CD4-positive, alpha-beta T cell (primary cell): ENCODE measurements at regions not wholly inside any gene's neighbourhood (a gene's known extent, or its start where the extent isn't known, plus 50 kb on each side); places are given as distances from the start of the nearest gene placed in this dataset.

Experiments
- ATAC-seq: fragments of 200-7000 bp; cut with Tn5 transposase; one replicate; pipeline ENCODE4 v1.10.0; 2022; ENCODE audit warnings: mild to moderate bottlenecking; ENCODE audit not compliant: poor library complexity
- CTCF ChIA-PET: fragments of 350-600 bp; sonication (Branson Sonifier 250); formaldehyde crosslinking; loops from one replicate; lab custom pipeline; 2021; ENCODE audit warnings: antibody characterized with exemption, inconsistent platforms; lab: Charles Lee
- POLR2A ChIA-PET: fragments of 350-600 bp; sonication (Branson Sonifier 250); formaldehyde crosslinking; loops from one replicate; lab custom pipeline; 2021; ENCODE audit warnings: antibody characterized with exemption, inconsistent platforms; lab: Charles Lee
- DNase-seq, 14 experiments: peaks; one replicate each; pipeline ENCODE4 v3.0.0-alpha.2; 2013 to 2020; ENCODE audit warnings: mixed read lengths in 2 of 14
- H3K27ac ChIP-seq, 2 donors: one replicate each; pipeline versions ENCODE4 v1.5.1 to v1.7.0; 2013; ENCODE audit warnings: low read length in 2 of 2, low read depth in 1 of 2, mild to moderate bottlenecking in 1 of 2
- H3K27me3 ChIP-seq, 2 experiments: 1 replicate in 1 of 2; 2 replicates in 1 of 2; pipeline versions ENCODE4 v1.6.1 to v1.7.0; 2013; ENCODE audit warnings: low read length in 2 of 2, control low read depth in 1 of 2, mild to moderate bottlenecking in 1 of 2, moderate library complexity in 1 of 2; ENCODE audit not compliant: insufficient read depth in 2 of 2, control insufficient read depth in 1 of 2
- H3K36me3 ChIP-seq: one replicate; pipeline ENCODE4 v1.6.1; 2013; ENCODE audit warnings: low read length, control low read depth; ENCODE audit not compliant: insufficient read depth
- H3K4me1 ChIP-seq: one replicate; pipeline ENCODE4 v1.6.1; 2013; ENCODE audit warnings: low read length, control low read depth; ENCODE audit not compliant: insufficient read depth
- H3K4me3 ChIP-seq: one replicate; pipeline ENCODE4 v1.5.1; 2013; ENCODE audit warnings: mild to moderate bottlenecking, low read length, moderate library complexity
- H3K9me3 ChIP-seq, 2 experiments: 1 replicate in 1 of 2; 2 replicates in 1 of 2; pipeline versions ENCODE4 v1.6.1 to v1.7.0; 2013; ENCODE audit warnings: low read length in 2 of 2, mild to moderate bottlenecking in 2 of 2, control low read depth in 1 of 2, moderate library complexity in 1 of 2; ENCODE audit not compliant: control insufficient read depth in 1 of 2, insufficient read depth in 1 of 2
- H3K27ac Mint-ChIP-seq: one replicate; pipeline ENCODE4 v1.8.0; 2020; ENCODE audit warnings: mixed read lengths
- H3K27me3 Mint-ChIP-seq: one replicate; pipeline ENCODE4 v1.8.0; 2021; ENCODE audit warnings: mixed read lengths
- H3K36me3 Mint-ChIP-seq: one replicate; pipeline ENCODE4 v1.8.0; 2021; ENCODE audit warnings: low read depth, mixed read lengths
- H3K4me1 Mint-ChIP-seq: one replicate; pipeline ENCODE4 v1.8.0; 2021; ENCODE audit warnings: low read depth, mixed read lengths
- H3K4me3 Mint-ChIP-seq: one replicate; pipeline ENCODE4 v1.8.0; 2020; ENCODE audit warnings: mild to moderate bottlenecking, mixed read lengths
- H3K9me3 Mint-ChIP-seq: one replicate; pipeline ENCODE4 v1.8.0; 2020; ENCODE audit warnings: mixed read lengths
- intact Hi-C, 2 experiments: fragments of 100-400 bp; cut with DNase I in 1 of 2; cut with micrococcal nuclease in 1 of 2; formaldehyde crosslinking; loops; one replicate each; pipeline versions ENCODE4 v1.15.1 to v1.9.0; 2023 to 2025; cut with DNase I, micrococcal nuclease
- TF ChIP-seq, protein P1 (sequence below): fragments of 200-600 bp; IDR thresholded peaks from one replicate; pipeline ENCODE4 v1.8.0; 2022; ENCODE audit warnings: antibody characterized with exemption, mild to moderate bottlenecking

DNA sequence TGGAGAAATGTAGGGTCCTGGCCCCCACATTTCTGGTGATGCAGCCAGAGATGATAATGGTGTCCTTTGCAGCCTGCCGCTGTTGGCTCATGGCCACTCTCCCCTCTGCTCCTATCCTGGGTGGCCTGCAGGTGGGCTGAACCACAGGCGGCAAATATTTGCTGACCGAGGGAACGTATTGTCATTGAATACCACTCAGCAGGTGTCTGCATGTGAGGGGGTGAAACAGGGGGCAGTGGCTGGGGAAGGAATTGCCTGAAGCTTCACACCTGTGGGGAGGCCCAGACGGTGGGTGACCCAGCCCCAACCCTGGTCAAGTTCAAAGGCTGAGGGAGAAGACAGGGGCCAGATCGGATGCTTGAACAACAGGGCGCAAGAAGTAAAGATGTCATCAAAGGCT is 73.3 kb upstream of the WNT11 start:
- Mint-ChIP-seq H3K36me3 (no peaks in the 10 kb centered on the region), H3K27me3 (no peaks in the 10 kb centered on the region), H3K27ac (no peak overlapping the region), H3K4me3 (no peak overlapping the region), H3K4me1 (no peaks in the 10 kb centered on the region), H3K9me3 (no peaks in the 10 kb centered on the region)
- Histone ChIP-seq H3K9me3 (no peaks in the 10 kb centered on the region), H3K4me1 (no peaks in the 10 kb centered on the region), H3K27ac (no peak overlapping the region), H3K27me3 (no peaks in the 10 kb centered on the region), H3K4me3 (no peak overlapping the region), H3K36me3 (no peaks in the 10 kb centered on the region)
- no peak for DNase-seq
- CTCF ChIA-PET: no interaction called here
- POLR2A ChIA-PET: no interaction called here
- ATAC-seq: no peak
- intact Hi-C loops: no loop called here
- TF ChIP-seq, protein P1, sequence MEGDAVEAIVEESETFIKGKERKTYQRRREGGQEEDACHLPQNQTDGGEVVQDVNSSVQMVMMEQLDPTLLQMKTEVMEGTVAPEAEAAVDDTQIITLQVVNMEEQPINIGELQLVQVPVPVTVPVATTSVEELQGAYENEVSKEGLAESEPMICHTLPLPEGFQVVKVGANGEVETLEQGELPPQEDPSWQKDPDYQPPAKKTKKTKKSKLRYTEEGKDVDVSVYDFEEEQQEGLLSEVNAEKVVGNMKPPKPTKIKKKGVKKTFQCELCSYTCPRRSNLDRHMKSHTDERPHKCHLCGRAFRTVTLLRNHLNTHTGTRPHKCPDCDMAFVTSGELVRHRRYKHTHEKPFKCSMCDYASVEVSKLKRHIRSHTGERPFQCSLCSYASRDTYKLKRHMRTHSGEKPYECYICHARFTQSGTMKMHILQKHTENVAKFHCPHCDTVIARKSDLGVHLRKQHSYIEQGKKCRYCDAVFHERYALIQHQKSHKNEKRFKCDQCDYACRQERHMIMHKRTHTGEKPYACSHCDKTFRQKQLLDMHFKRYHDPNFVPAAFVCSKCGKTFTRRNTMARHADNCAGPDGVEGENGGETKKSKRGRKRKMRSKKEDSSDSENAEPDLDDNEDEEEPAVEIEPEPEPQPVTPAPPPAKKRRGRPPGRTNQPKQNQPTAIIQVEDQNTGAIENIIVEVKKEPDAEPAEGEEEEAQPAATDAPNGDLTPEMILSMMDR: no peak

GRCh38 chr11:76279038-76279437 is 72.7 kb upstream of the WNT11 start:
- H3K27ac Mint-ChIP-seq: no peak overlapping the region
- H3K9me3 Mint-ChIP-seq: no peaks in the 10 kb centered on the region
- ChIA-PET POLR2A (no interaction called here), CTCF (no interaction called here)
- Histone ChIP-seq H3K36me3 (no peaks in the 10 kb centered on the region), H3K9me3 (no peaks in the 10 kb centered on the region), H3K27me3 (no peaks in the 10 kb centered on the region), H3K27ac (no peak overlapping the region), H3K4me3 (no peak overlapping the region), H3K4me1 (no peaks in the 10 kb centered on the region)
- no peaks in the 10 kb centered on the region for H3K36me3 Mint-ChIP-seq
- H3K4me3 Mint-ChIP-seq: no peak overlapping the region
- no peaks in the 10 kb centered on the region for H3K4me1 Mint-ChIP-seq
- DNase-seq (no peak), ATAC-seq (no peak)
- no peaks in the 10 kb centered on the region for H3K27me3 Mint-ChIP-seq
- TF ChIP-seq, protein P1: no peak
- intact Hi-C loops: no loop called here

GRCh38 chr11:76278526-76278925 is 72.2 kb upstream of the WNT11 start:
- no peaks in the 10 kb centered on the region for H3K27me3 ChIP-seq
- H3K4me3 ChIP-seq: no peak overlapping the region
- intact Hi-C loops: no loop called here
- no peaks in the 10 kb centered on the region for H3K4me1 ChIP-seq
- H3K27ac ChIP-seq: no peak overlapping the region
- no peak overlapping the region for H3K27ac Mint-ChIP-seq
- H3K9me3 ChIP-seq: no peaks in the 10 kb centered on the region
- no peak overlapping the region for H3K4me3 Mint-ChIP-seq
- H3K4me1 Mint-ChIP-seq: no peaks in the 10 kb centered on the region
- no peaks in the 10 kb centered on the region for H3K27me3 Mint-ChIP-seq
- no peaks in the 10 kb centered on the region for H3K9me3 Mint-ChIP-seq
- TF ChIP-seq, protein P1: no peak
- ChIA-PET CTCF (no interaction called here), POLR2A (no interaction called here)
- no peaks in the 10 kb centered on the region for H3K36me3 ChIP-seq
- no peaks in the 10 kb centered on the region for H3K36me3 Mint-ChIP-seq
- no peak for DNase-seq
- no peak for ATAC-seq
